Panc1 (cell line): ENCODE measurements at regions not wholly inside any gene's neighbourhood (a gene's known extent, or its start where the extent isn't known, plus 50 kb on each side); places are given as distances from the start of the nearest gene placed in this dataset.

Experiments
- ATAC-seq: fragments of 200-7000 bp; cut with Tn5 transposase; 2 replicates; pipeline ENCODE4 v1.9.1; 2020; ENCODE audit warnings: mild to moderate bottlenecking, moderate library complexity
- BruUV-seq: library from RNA; stranded (reverse); fragments of 400-500 nt; replicated peaks from 2 replicates; lab custom pipeline; 2021; lab: Mats Ljungman, UMichigan
- CTCF ChIA-PET: fragments of 300-600 bp; sonication (Branson Sonifier 250); formaldehyde crosslinking; loops from one replicate; lab custom pipeline; 2022; ENCODE audit warnings: antibody characterized with exemption; lab: Charles Lee
- POLR2A ChIA-PET: fragments of 300-600 bp; sonication (Branson Sonifier 250); formaldehyde crosslinking; loops from one replicate; lab custom pipeline; 2022; ENCODE audit warnings: antibody characterized with exemption; lab: Charles Lee
- DNase-seq: peaks from one replicate; pipeline ENCODE4 v3.0.0-alpha.2; 2010; ENCODE audit warnings: low read depth, low spot score
- H3K27ac ChIP-seq: 2 replicates; pipeline ENCODE4 v1.5.1; 2011; ENCODE audit warnings: mild to moderate bottlenecking, low read length, inconsistent platforms
- H3K27me3 ChIP-seq: fragments of 200-500 bp; sonication (Bioruptor generic); 2 replicates; pipeline ENCODE4 v1.6.0; 2014; ENCODE audit warnings: low read length, inconsistent platforms; ENCODE audit not compliant: control insufficient read depth, insufficient read depth
- H3K36me3 ChIP-seq: fragments of 200-500 bp; sonication (Bioruptor generic); 2 replicates; pipeline ENCODE4 v1.5.1; 2014; ENCODE audit warnings: inconsistent platforms, mild to moderate bottlenecking, low read length, moderate library complexity; ENCODE audit not compliant: control insufficient read depth, insufficient read depth
- H3K4me1 ChIP-seq: 2 replicates; pipeline ENCODE4 v1.5.1; 2011; ENCODE audit warnings: inconsistent platforms, mild to moderate bottlenecking, low read length, moderate library complexity; ENCODE audit not compliant: control insufficient read depth, insufficient read depth
- H3K4me3 ChIP-seq, 2 experiments: 2 replicates each; pipeline ENCODE4 v1.5.1; 2011 to 2012; ENCODE audit warnings: low read depth in 2 of 2, low read length in 2 of 2, mild to moderate bottlenecking in 2 of 2, inconsistent platforms in 1 of 2, moderate library complexity in 1 of 2
- H3K9me3 ChIP-seq: fragments of 200-500 bp; sonication (Bioruptor generic); 2 replicates; pipeline ENCODE4 v1.5.1; 2014; ENCODE audit warnings: low read depth, mild to moderate bottlenecking, inconsistent platforms, low read length, moderate library complexity; ENCODE audit not compliant: control insufficient read depth, insufficient read depth
- CTCF ChIP-seq: fragments of 450-650 bp; IDR thresholded peaks from 2 replicates; pipeline ENCODE4 v1.5.1; 2017; ENCODE audit warnings: mild to moderate bottlenecking
- POLR2AphosphoS5 ChIP-seq: IDR thresholded peaks from 2 replicates; pipeline ENCODE4 v1.6.1; 2012; ENCODE audit warnings: mild to moderate bottlenecking, low read depth, low read length, moderate library complexity
- REST ChIP-seq, 2 experiments: IDR thresholded peaks; 2 replicates each; pipeline ENCODE4 v1.6.1; 2011 to 2012; ENCODE audit warnings: low read depth in 2 of 2, control low read depth in 1 of 2, low read length in 1 of 2, mild to moderate bottlenecking in 1 of 2, moderate library complexity in 1 of 2; ENCODE audit not compliant: insufficient read depth in 1 of 2
- SIN3A ChIP-seq: IDR thresholded peaks from 2 replicates; pipeline ENCODE4 v1.6.1; 2012; ENCODE audit warnings: low read depth, mild to moderate bottlenecking, low read length, moderate library complexity, borderline replicate concordance; ENCODE audit not compliant: insufficient read depth
- TCF7L2 ChIP-seq: IDR thresholded peaks from 2 replicates; pipeline ENCODE4 v1.6.1; 2011; ENCODE audit warnings: mild to moderate bottlenecking, low read depth, low read length, inconsistent platforms
- in situ Hi-C: cut with HindIII; loops from 2 replicates; pipeline ENCODE4 v1.10.0; 2016; ENCODE audit warnings: low sequenced_read_pairs, low pct_unique_long_range_greater_than_20kb
- intact Hi-C: fragments of 100-400 bp; cut with micrococcal nuclease; formaldehyde crosslinking; loops from one replicate; pipeline ENCODE4 v1.10.0; 2022; ENCODE audit not compliant: unreplicated experiment

DNA sequence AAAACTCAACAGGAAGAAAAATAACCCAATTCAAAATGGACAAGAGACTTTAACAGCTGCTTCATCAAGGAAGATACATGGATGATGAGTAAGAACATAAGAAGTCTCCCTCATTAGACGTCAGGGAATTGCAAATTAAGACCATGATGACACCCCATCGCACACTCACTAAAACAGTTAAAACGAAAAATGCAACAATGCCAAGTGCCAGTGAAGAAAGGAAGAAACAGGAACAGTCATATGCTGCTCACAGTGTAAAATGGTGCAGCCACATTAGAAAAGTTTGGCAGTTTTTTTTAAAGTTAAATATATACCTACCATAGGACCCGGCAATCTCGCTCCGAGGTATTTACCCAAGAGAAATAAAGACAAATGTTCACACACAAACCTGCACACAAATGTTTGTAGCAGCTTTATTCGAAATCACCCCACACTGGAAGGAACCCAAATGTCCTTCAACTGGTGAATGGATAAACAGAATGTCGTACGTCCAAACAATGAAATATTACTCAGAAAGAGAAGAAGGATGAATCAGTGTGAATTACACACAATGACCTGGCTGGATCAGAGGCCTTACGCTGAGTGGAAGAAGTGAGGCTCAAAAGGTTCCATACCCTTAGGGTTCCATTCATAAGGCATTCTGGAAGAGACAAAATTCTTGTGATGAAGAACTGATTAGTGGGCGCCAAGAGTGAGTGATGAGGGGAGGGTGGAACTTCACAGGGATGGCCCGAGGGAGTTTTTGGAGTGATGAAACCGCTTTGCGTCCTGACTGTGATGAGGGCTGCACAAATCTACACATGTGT, 110.3 kb downstream of the C16orf95 start:
- ATAC-seq = peak; percentile 65; the same call in 1 of the 2 replicates

DNA sequence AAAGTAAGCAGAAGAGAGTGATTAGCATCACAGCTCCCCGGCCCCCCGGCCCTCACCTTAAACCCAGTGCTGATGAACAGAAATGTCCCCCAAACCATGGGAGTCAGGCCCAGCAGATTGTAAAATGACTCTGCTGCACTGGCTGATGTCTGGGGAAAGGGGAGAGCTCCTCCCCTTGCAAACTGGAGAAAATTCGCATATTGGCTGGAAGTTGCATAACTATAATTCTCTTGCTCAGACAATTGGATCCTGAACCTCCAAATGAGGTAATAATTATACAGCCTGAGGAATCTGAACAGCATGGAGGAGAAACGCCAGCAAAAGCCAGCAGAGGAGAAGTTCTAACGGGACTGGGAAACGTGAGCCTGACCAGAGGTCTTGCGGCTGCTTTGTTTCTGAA, 109.7 kb downstream of the C16orf95 start:
- Histone ChIP-seq H3K27ac (no peak overlapping the region), H3K36me3 (no peaks in the 10 kb centered on the region), H3K27me3 (no peaks in the 10 kb centered on the region), H3K4me1 (no peaks in the 10 kb centered on the region), H3K9me3 (no peaks in the 10 kb centered on the region), H3K4me3 (no peak overlapping the region)
- TF ChIP-seq REST (IDR thresholded peaks at IDR 0.05; ENCODE audit: insufficient read depth in 1 of 2, low read depth in 2 of 2, low read length in 1 of 2) (no peak), POLR2AphosphoS5 (no peak), TCF7L2 (no peak), SIN3A (no peak), CTCF (no peak)
- BruUV-seq = no TSS peak
- ChIA-PET CTCF (no interaction called here), POLR2A (no interaction called here)
- intact Hi-C loops (no loop called here), in situ Hi-C loops (no loop called here)
- DNase-seq (no peak), ATAC-seq (no peak)

More for the DNA sequence above, 110.3 kb downstream of the C16orf95 start:
- Histone ChIP-seq H3K36me3 (no peaks in the 10 kb centered on the region), H3K4me1 (no peaks in the 10 kb centered on the region), H3K27me3 (no peaks in the 10 kb centered on the region), H3K9me3 (no peaks in the 10 kb centered on the region), H3K27ac (no peak overlapping the region), H3K4me3 (no peak overlapping the region)
- POLR2A ChIA-PET = no interaction called here
- CTCF ChIA-PET = no interaction called here
- intact Hi-C loops (no loop called here), in situ Hi-C loops (no loop called here)
- DNase-seq = no peak
- TF ChIP-seq REST (IDR thresholded peaks at IDR 0.05; ENCODE audit: insufficient read depth in 1 of 2, low read depth in 2 of 2, low read length in 1 of 2) (no peak), POLR2AphosphoS5 (no peak), TCF7L2 (no peak), CTCF (no peak), SIN3A (no peak)
- no TSS peak for BruUV-seq
